OCI-LY7 (cell line): ENCODE measurements at regions not wholly inside any gene's neighbourhood (a gene's known extent, or its start where the extent isn't known, plus 50 kb on each side); places are given as distances from the start of the nearest gene placed in this dataset.

Source experiments
- CTCF ChIP-seq: fragments of 200-600 bp; sonication (generic); conservative IDR thresholded peaks from 2 replicates; pipeline ENCODE4 v1.5.1; 2014; ENCODE audit warnings: mild to moderate bottlenecking, antibody characterized with exemption, low read length, moderate library complexity, mixed read lengths
- EZH2phosphoT487 ChIP-seq: fragments of 200-600 bp; sonication (generic); IDR thresholded peaks from 2 replicates; pipeline ENCODE4 v1.6.1; 2018; ENCODE audit warnings: low read depth, borderline replicate concordance, mild to moderate bottlenecking, mixed run types, antibody characterized with exemption, low read length, moderate library complexity, mixed read lengths

- no peak for TF ChIP-seq CTCF
- no peak for TF ChIP-seq EZH2phosphoT487
Observed at GRCh38 chr6:47922391-47922790, 140.6 kb downstream of the OPN5 start.
